Vagina (tissue), 2 donors: ENCODE measurements at regions not wholly inside any gene's neighbourhood (a gene's known extent, or its start where the extent isn't known, plus 50 kb on each side); places are given as distances from the start of the nearest gene placed in this dataset.

Experiments used
- POLR2A ChIP-seq, 2 donors: fragments of 450-650 bp; IDR thresholded peaks; one replicate each; pipeline ENCODE4 v1.6.1; 2017; ENCODE audit warnings: antibody characterized with exemption in 2 of 2, mild to moderate bottlenecking in 2 of 2, moderate library complexity in 2 of 2
- POLR2AphosphoS5 ChIP-seq, 2 donors: sonication (generic); formaldehyde crosslinking; IDR thresholded peaks; one replicate each; pipeline ENCODE4 v1.9.0; 2017; ENCODE audit warnings: antibody characterized with exemption in 2 of 2, mild to moderate bottlenecking in 2 of 2, low read depth in 1 of 2; ENCODE audit not compliant: insufficient read depth in 1 of 2
- TF ChIP-seq, protein P1 (sequence below), 3 experiments: fragments of 450-650 bp in 2 of 3; fragments of 200-600 bp in 1 of 3; sonication (generic) in 1 of 3; IDR thresholded peaks; one replicate each; pipeline ENCODE4 v1.5.1; 2017 to 2019; ENCODE audit warnings: antibody characterized with exemption in 3 of 3, mild to moderate bottlenecking in 2 of 3, moderate library complexity in 2 of 3

DNA sequence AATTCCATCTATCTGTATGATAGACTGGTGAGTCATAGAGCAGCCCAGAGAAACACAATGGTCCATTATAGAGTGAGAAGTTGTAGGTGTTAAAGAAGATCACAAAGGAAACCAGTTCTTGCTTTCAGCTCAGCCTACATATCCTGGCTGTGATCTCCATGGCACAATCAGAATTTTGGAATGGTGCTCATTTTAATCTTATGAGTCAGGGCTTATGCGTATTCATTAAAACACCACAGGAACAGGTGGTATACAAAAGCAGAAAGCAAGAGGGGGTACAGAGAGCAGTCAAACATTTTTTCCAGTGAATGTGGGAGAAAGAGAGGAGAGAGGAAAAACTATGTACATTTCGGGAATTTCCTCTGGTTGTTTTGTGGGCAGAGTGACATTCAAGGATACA, 126.9 kb downstream of the MFAP3L start:
- TF ChIP-seq, protein P1, sequence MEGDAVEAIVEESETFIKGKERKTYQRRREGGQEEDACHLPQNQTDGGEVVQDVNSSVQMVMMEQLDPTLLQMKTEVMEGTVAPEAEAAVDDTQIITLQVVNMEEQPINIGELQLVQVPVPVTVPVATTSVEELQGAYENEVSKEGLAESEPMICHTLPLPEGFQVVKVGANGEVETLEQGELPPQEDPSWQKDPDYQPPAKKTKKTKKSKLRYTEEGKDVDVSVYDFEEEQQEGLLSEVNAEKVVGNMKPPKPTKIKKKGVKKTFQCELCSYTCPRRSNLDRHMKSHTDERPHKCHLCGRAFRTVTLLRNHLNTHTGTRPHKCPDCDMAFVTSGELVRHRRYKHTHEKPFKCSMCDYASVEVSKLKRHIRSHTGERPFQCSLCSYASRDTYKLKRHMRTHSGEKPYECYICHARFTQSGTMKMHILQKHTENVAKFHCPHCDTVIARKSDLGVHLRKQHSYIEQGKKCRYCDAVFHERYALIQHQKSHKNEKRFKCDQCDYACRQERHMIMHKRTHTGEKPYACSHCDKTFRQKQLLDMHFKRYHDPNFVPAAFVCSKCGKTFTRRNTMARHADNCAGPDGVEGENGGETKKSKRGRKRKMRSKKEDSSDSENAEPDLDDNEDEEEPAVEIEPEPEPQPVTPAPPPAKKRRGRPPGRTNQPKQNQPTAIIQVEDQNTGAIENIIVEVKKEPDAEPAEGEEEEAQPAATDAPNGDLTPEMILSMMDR (IDR thresholded peaks at IDR 0.05), result no peak
- TF ChIP-seq POLR2A (IDR thresholded peaks at IDR 0.05) (no peak), POLR2AphosphoS5 (IDR thresholded peaks at IDR 0.05; ENCODE audit: insufficient read depth in 1 of 2, low read depth in 1 of 2) (no peak)
